ENCODE measurements at regions not wholly inside any gene's neighbourhood (a gene's known extent, or its start where the extent isn't known, plus 50 kb on each side); places are given as distances from the start of the nearest gene placed in this dataset.

- no peak for TF ChIP-seq PPARA (CRISPR knock-in tag; IDR thresholded peaks at IDR 0.05; ENCODE audit: borderline replicate concordance)
- TF ChIP-seq ZNF565 (CRISPR knock-in tag; conservative IDR thresholded peaks at IDR 0.05; ENCODE audit: low read depth) = no peak
- TF ChIP-seq TSHZ2 (CRISPR knock-in tag; IDR thresholded peaks at IDR 0.05) = no peak
- TF ChIP-seq PATZ1 (CRISPR knock-in tag; IDR thresholded peaks at IDR 0.05; ENCODE audit: borderline replicate concordance) = no peak
These were observed 291.1 kb downstream of the DOK5 start for GRCh38 chr20:54766483-54766882.

Data from SK-N-SH treated with all-trans-retinoic acid at 6 μM for 48 hours (cell line).